Type B pancreatic cell (in vitro differentiated cells): ENCODE measurements at regions not wholly inside any gene's neighbourhood (a gene's known extent, or its start where the extent isn't known, plus 50 kb on each side); places are given as distances from the start of the nearest gene placed in this dataset.

Experiments used
- DNase-seq: peaks from one replicate; pipeline ENCODE4 v3.0.0; 2021; ENCODE audit warnings: mixed read lengths; ENCODE audit not compliant: unreplicated experiment; ENCODE audit errors: extremely low spot score
- H3K27ac Mint-ChIP-seq: 2 replicates; pipeline ENCODE4 v1.8.0; 2021; ENCODE audit warnings: mild to moderate bottlenecking, mixed read lengths
- H3K27me3 Mint-ChIP-seq: 2 replicates; pipeline ENCODE4 v1.8.0; 2021; ENCODE audit warnings: mixed read lengths
- H3K36me3 Mint-ChIP-seq: 2 replicates; pipeline ENCODE4 v1.8.0; 2021; ENCODE audit warnings: mixed read lengths
- H3K4me1 Mint-ChIP-seq: one replicate; pipeline ENCODE4 v1.8.0; 2021; ENCODE audit warnings: mixed read lengths; ENCODE audit not compliant: unreplicated experiment
- H3K4me3 Mint-ChIP-seq: 2 replicates; pipeline ENCODE4 v1.8.0; 2021; ENCODE audit warnings: mild to moderate bottlenecking, mixed read lengths
- H3K9me3 Mint-ChIP-seq: 2 replicates; pipeline ENCODE4 v1.8.0; 2021; ENCODE audit warnings: mixed read lengths
- CTCF ChIP-seq: fragments of 200-600 bp; sonication (generic); conservative IDR thresholded peaks from 2 replicates; pipeline ENCODE4 v1.5.0; 2021; ENCODE audit warnings: antibody characterized with exemption, mild to moderate bottlenecking

- no peaks in the 10 kb centered on the region for H3K9me3 Mint-ChIP-seq
- TF ChIP-seq CTCF, result no peak
- no peaks in the 10 kb centered on the region for H3K4me1 Mint-ChIP-seq
- no peak overlapping the region for H3K4me3 Mint-ChIP-seq
- H3K27me3 Mint-ChIP-seq, result no peaks in the 10 kb centered on the region
- H3K36me3 Mint-ChIP-seq, result no peaks in the 10 kb centered on the region
- DNase-seq, result no peak
- no peak overlapping the region for H3K27ac Mint-ChIP-seq
Observed at GRCh38 chr20:22744341-22745193, 160.2 kb upstream of the FOXA2 start.

- no peak overlapping the region for H3K27ac Mint-ChIP-seq
- no peak for TF ChIP-seq CTCF
- H3K9me3 Mint-ChIP-seq, result no peaks in the 10 kb centered on the region
- H3K36me3 Mint-ChIP-seq, result no peaks in the 10 kb centered on the region
- H3K4me3 Mint-ChIP-seq, result no peak overlapping the region
- no peaks in the 10 kb centered on the region for H3K27me3 Mint-ChIP-seq
- DNase-seq, result no peak
- H3K4me1 Mint-ChIP-seq, result no peaks in the 10 kb centered on the region
Observed at GRCh38 chr20:22745194-22745500, 160.8 kb upstream of the FOXA2 start.

- TF ChIP-seq CTCF, result no peak
- Mint-ChIP-seq H3K4me3 (no peak overlapping the region), H3K4me1 (no peaks in the 10 kb centered on the region), H3K36me3 (no peaks in the 10 kb centered on the region), H3K27me3 (no peaks in the 10 kb centered on the region), H3K27ac (no peak overlapping the region), H3K9me3 (no peaks in the 10 kb centered on the region)
- no peak for DNase-seq
Observed at GRCh38 chr20:22746957-22747356, 162.6 kb upstream of the FOXA2 start.

- H3K9me3 Mint-ChIP-seq, result no peaks in the 10 kb centered on the region
- H3K36me3 Mint-ChIP-seq, result no peaks in the 10 kb centered on the region
- no peak overlapping the region for H3K27ac Mint-ChIP-seq
- DNase-seq, result no peak
- TF ChIP-seq CTCF, result no peak
- H3K4me1 Mint-ChIP-seq, result no peaks in the 10 kb centered on the region
- H3K27me3 Mint-ChIP-seq, result peaks cover 10% of the 10 kb centered on the region
- H3K4me3 Mint-ChIP-seq, result no peak overlapping the region
Observed at GRCh38 chr20:22752324-22752723, 168.0 kb upstream of the FOXA2 start.

- Mint-ChIP-seq H3K9me3 (no peaks in the 10 kb centered on the region), H3K27ac (no peak overlapping the region), H3K27me3 (peaks cover 15% of the 10 kb centered on the region), H3K4me3 (no peak overlapping the region), H3K4me1 (no peaks in the 10 kb centered on the region), H3K36me3 (no peaks in the 10 kb centered on the region)
- no peak for DNase-seq
- no peak for TF ChIP-seq CTCF
Observed at GRCh38 chr20:22757424-22758183, 173.2 kb upstream of the FOXA2 start.
